HepG2 (cell line): ENCODE measurements at regions not wholly inside any gene's neighbourhood (a gene's known extent, or its start where the extent isn't known, plus 50 kb on each side); places are given as distances from the start of the nearest gene placed in this dataset.
A peak's percentile ranks its signal among the peaks of the same experiment; 100 is the strongest.

Source experiments
- ATAC-seq: fragments of 200-7000 bp; cut with Tn5 transposase; 3 replicates; pipeline ENCODE4 v1.9.1; 2020; ENCODE audit warnings: mild to moderate bottlenecking, moderate library complexity
- BruUV-seq: library from RNA; stranded (reverse); fragments of 400-500 nt; replicated peaks from 2 replicates; lab custom pipeline; 2021; lab: Mats Ljungman, UMichigan
- CTCF ChIA-PET: fragments of 300-600 bp; formaldehyde crosslinking; extraction: SDS; loops from one replicate; lab custom pipeline; 2021; ENCODE audit warnings: low total read pairs, inconsistent platforms, low intra/inter-chr PET ratio; lab: Yijun Ruan, JAX
- POLR2A ChIA-PET: fragments of 350-600 bp; sonication (Branson Sonifier 250); formaldehyde crosslinking; loops from one replicate; lab custom pipeline; 2020; ENCODE audit warnings: antibody characterized with exemption, inconsistent platforms; lab: Yijun Ruan, JAX
- DNase-seq: peaks from one replicate; pipeline ENCODE4 v3.0.0-alpha.2; 2015; ENCODE audit warnings: low spot score
- FAIRE-seq: peaks from 3 replicates; lab custom pipeline; 2011; peaks lifted over from hg19 to GRCh38; lab: Jason Lieb, UNC
- H2AFZ ChIP-seq: one replicate; pipeline ENCODE4 v1.6.1; 2011; ENCODE audit warnings: low read length, inconsistent platforms
- H3K27ac ChIP-seq: fragments of 300-600 bp; 3 replicates; pipeline ENCODE4 v1.8.0; 2011; ENCODE audit warnings: mixed run types, mild to moderate bottlenecking, mixed read lengths, low read length, inconsistent platforms; ENCODE audit not compliant: insufficient read depth; ENCODE audit errors: extremely low read length
- H3K27me3 ChIP-seq, 2 experiments: fragments of 200-600 bp in 1 of 2; 2 replicates in 1 of 2; 3 replicates in 1 of 2; pipeline versions ENCODE4 v1.6.0 to v1.8.0; 2011; ENCODE audit warnings: low read length in 2 of 2, mild to moderate bottlenecking in 2 of 2, moderate library complexity in 2 of 2, inconsistent platforms in 1 of 2; ENCODE audit not compliant: insufficient read depth in 2 of 2, control insufficient read depth in 1 of 2
- H3K36me3 ChIP-seq, 2 experiments: fragments of 200-600 bp in 1 of 2; replicated peaks in 1 of 2; 2 replicates in 1 of 2; 3 replicates in 1 of 2; pipeline versions ENCODE4 v1.5.1 to v1.8.0; 2011; ENCODE audit warnings: low read length in 2 of 2, inconsistent platforms in 1 of 2; ENCODE audit not compliant: insufficient read depth in 2 of 2, control insufficient read depth in 1 of 2
- H3K4me1 ChIP-seq: 2 replicates; pipeline ENCODE4 v1.5.1; 2012; ENCODE audit warnings: low read length, inconsistent platforms; ENCODE audit not compliant: insufficient read depth
- H3K4me2 ChIP-seq: 2 replicates; pipeline ENCODE4 v1.6.0; 2011; ENCODE audit warnings: low read depth, low read length, inconsistent platforms
- H3K4me3 ChIP-seq, 3 experiments: fragments of 200-600 bp in 1 of 3; sonication (generic), shearing (Covaris generic) in 1 of 3; replicated peaks in 1 of 3; 2 replicates each; pipeline ENCODE4 v1.5.1; 2011 to 2016; ENCODE audit warnings: low read length in 3 of 3, inconsistent platforms in 2 of 3, low read depth in 2 of 3, mild to moderate bottlenecking in 2 of 3, control low read depth in 1 of 3, mixed read lengths in 1 of 3; ENCODE audit not compliant: insufficient read depth in 1 of 3
- H3K79me2 ChIP-seq: one replicate; pipeline ENCODE4 v1.6.1; 2011; ENCODE audit warnings: low read length, inconsistent platforms; ENCODE audit not compliant: insufficient read depth
- H3K9ac ChIP-seq: 2 replicates; pipeline ENCODE4 v1.6.0; 2011; ENCODE audit warnings: mild to moderate bottlenecking, low read depth, low read length, inconsistent platforms; ENCODE audit not compliant: insufficient read depth
- H3K9me3 ChIP-seq: 2 replicates; pipeline ENCODE4 v1.5.1; 2012; ENCODE audit warnings: mild to moderate bottlenecking, low read length
- H4K20me1 ChIP-seq: 2 replicates; pipeline ENCODE4 v1.6.0; 2011; ENCODE audit warnings: inconsistent platforms, mild to moderate bottlenecking, low read length, moderate library complexity; ENCODE audit not compliant: insufficient read depth
- MIER3 ChIP-seq: IDR thresholded peaks from 2 replicates; pipeline ENCODE4 v1.6.1; 2016; ENCODE audit warnings: missing compliant biosample characterization, borderline replicate concordance
- ZFP36L2 ChIP-seq: sonication (generic); formaldehyde crosslinking; IDR thresholded peaks from 2 replicates; pipeline ENCODE4 v1.4.0; 2020; ENCODE audit warnings: missing genetic modification reagents
- ZNF343 ChIP-seq: sonication (generic); formaldehyde crosslinking; IDR thresholded peaks from 2 replicates; pipeline ENCODE4 v1.4.0; 2020; ENCODE audit warnings: mild to moderate bottlenecking, missing genetic modification reagents
- ZNF367 ChIP-seq: sonication (generic); formaldehyde crosslinking; IDR thresholded peaks from 2 replicates; pipeline ENCODE4 v1.4.0; 2020; ENCODE audit warnings: missing genetic modification reagents, borderline replicate concordance
- ZNF629 ChIP-seq: sonication (generic); formaldehyde crosslinking; conservative IDR thresholded peaks from 2 replicates; pipeline ENCODE4 v1.5.0; 2020; ENCODE audit warnings: missing genetic modification reagents
- ZNF720 ChIP-seq: sonication (generic); formaldehyde crosslinking; IDR thresholded peaks from 2 replicates; pipeline ENCODE4 v1.4.0; 2020; ENCODE audit warnings: missing genetic modification reagents
- WGBS: methylation state at CpG from one replicate; pipeline ENCODE4 v1.1.6; 2017; ENCODE audit warnings: low lambda C conversion rate; 5-methylcytosine and 5-hydroxymethylcytosine counted together
- in situ Hi-C: cut with HindIII; loops from 2 replicates; pipeline ENCODE4 v1.10.0; 2017; ENCODE audit warnings: low pct_unique_long_range_greater_than_20kb; ENCODE audit not compliant: extremely low pct_ligation_motif_present
- intact Hi-C: fragments of 100-400 bp; cut with micrococcal nuclease; formaldehyde crosslinking; loops from one replicate; pipeline ENCODE4 v1.10.0; 2022; ENCODE audit not compliant: unreplicated experiment

DNA sequence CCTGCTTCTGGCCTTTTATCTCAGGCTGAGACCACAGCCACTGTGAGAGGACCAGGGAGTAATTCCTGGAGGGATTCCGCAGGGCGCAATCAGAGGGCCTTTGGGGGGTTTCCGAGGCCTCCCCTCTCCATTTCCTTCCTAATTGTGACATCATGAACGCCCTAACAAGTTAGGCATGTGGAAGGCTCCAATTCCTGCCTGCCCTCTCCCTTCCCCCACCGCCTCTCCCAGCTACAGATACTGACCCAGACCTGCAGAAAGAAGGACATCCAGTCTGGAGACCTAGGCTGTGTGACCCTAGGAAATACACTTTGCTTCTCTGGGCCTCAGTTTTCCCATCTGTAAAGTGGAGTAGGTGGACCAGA lies 637.9 kb downstream of the MED13L start:
- Histone ChIP-seq H3K4me1 (peaks cover 5% of the 10 kb centered on the region), H3K79me2 (no peaks in the 10 kb centered on the region), H3K27ac (no peak overlapping the region), H3K4me3 (no peak overlapping the region), H3K36me3 (no peaks in the 10 kb centered on the region), H4K20me1 (no peaks in the 10 kb centered on the region), H2AFZ (no peak overlapping the region), H3K27me3 (peaks cover 0 to 13% of the 10 kb centered on the region in 2 experiments; a peak in 2 of 5 replicates), H3K9ac (no peak overlapping the region), H3K9me3 (no peaks in the 10 kb centered on the region), H3K4me2 (no peak overlapping the region)
- 51% methylated on average over 5 of the region's 5 CpGs for WGBS
- no peak for TF ChIP-seq ZNF367
- TF ChIP-seq ZNF629: 0 out of 2 replicates have a peak, but pooled peaks have one; percentile 21
- TF ChIP-seq MIER3 (CRISPR knock-in tag): no peak
- in situ Hi-C loops (loop anchor here (10.0 kb wide), 1 partner anchor 975 kb away; no protein-coding TSS in a partner anchor), intact Hi-C loops (no loop called here)
- FAIRE-seq (no peak), DNase-seq (no peak), ATAC-seq (no peak)
- ChIA-PET CTCF (no interaction called here), POLR2A (no interaction called here)
- BruUV-seq: no TSS peak

DNA sequence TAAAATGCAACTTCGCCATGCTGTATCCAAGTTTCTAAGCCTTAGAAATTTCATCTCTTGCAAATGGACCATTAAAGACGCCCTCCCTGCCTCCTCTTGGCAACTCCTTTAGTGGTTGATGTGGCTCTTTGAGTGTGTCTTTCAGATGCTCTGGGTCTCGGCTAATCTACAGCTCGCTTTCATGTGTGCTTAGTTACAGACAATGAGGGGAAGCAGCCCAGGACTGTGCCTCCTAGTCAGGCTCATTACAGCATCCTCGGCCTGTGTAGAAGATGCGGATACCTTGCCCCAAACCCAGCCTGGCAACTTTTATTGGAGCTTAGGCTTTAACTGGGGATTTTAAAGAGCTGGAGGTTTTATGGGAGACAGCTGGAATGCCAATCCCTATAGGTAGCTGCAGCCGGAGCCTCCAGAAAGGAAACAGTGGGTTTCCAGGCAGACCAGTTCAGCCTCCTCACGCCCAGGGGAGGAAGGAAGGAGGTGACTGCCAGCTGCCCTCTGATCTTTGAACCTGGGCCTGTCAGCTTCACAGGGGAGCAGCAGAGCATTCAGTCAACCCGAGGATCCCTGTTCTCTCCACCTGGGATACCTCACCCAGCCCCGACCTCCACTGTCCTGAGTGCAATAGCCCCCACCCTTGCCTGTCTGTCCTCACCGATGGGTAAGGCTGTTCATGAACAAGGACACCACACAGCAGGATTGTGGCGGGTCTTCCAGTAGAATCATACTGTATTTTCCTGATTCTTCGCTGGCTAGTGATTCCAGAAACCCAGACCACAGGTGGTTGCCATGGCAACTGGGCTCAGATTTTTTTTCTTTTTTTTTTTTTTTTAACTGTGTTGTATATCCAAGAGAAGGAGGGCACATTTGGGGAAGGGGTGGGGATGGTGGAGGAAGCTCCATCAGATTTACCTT lies 638.5 kb downstream of the MED13L start:
- Histone ChIP-seq H2AFZ (no peak overlapping the region), H3K9ac (no peak overlapping the region), H3K27me3 (peaks cover 0 to 10% of the 10 kb centered on the region in 2 experiments; a peak in 2 of 5 replicates), H3K36me3 (no peaks in the 10 kb centered on the region), H3K79me2 (no peaks in the 10 kb centered on the region), H3K4me1 (peaks cover 5% of the 10 kb centered on the region), H4K20me1 (no peaks in the 10 kb centered on the region), H3K9me3 (no peaks in the 10 kb centered on the region), H3K4me3 (no peak overlapping the region), H3K4me2 (no peak overlapping the region), H3K27ac (no peak overlapping the region)
- ChIA-PET CTCF (no interaction called here), POLR2A (no interaction called here)
- DNase-seq (no peak), ATAC-seq (no peak; the same call in 2 of the 3 replicates), FAIRE-seq (no peak)
- BruUV-seq: no TSS peak
- in situ Hi-C loops: loop anchor here (10.0 kb wide), 1 partner anchor 974 kb away; no protein-coding TSS in a partner anchor
- peak; percentile 83; the same call in 1 of the 2 replicates for TF ChIP-seq ZNF343 (CRISPR knock-in tag)
- TF ChIP-seq ZFP36L2 (CRISPR knock-in tag): no peak
- TF ChIP-seq ZNF720 (CRISPR knock-in tag): no peak
- 30% methylated on average over 13 of the region's 13 CpGs for WGBS
- intact Hi-C loops: no loop called here
